GM23338 (cell line): ENCODE measurements at regions not wholly inside any gene's neighbourhood (a gene's known extent, or its start where the extent isn't known, plus 50 kb on each side); places are given as distances from the start of the nearest gene placed in this dataset.

Experiments
- ATAC-seq: fragments of 200-7000 bp; cut with Tn5 transposase; 3 replicates; pipeline ENCODE4 v1.9.1; 2020
- DNase-seq: peaks from one replicate; pipeline ENCODE4 v3.0.0-alpha.2; 2015; ENCODE audit warnings: low spot score
- H2AFZ ChIP-seq: fragments of 200-600 bp; sonication (generic); 2 replicates; pipeline ENCODE4 v1.8.0; 2016; ENCODE audit warnings: antibody characterized with exemption, mild to moderate bottlenecking, moderate library complexity
- H3F3A ChIP-seq: fragments of 200-600 bp; sonication (generic); replicated peaks from 2 replicates; pipeline ENCODE4 v1.8.0; 2017; ENCODE audit warnings: antibody characterized with exemption, mixed run types, low read depth
- H3K27ac ChIP-seq: fragments of 200-600 bp; sonication (generic); 2 replicates; pipeline ENCODE4 v1.6.1; 2016; ENCODE audit warnings: low read depth
- H3K27me3 ChIP-seq: fragments of 200-600 bp; sonication (generic); 2 replicates; pipeline ENCODE4 v1.8.0; 2016; ENCODE audit warnings: mild to moderate bottlenecking, mixed run types, moderate library complexity; ENCODE audit not compliant: insufficient read depth
- H3K36me3 ChIP-seq: fragments of 200-600 bp; sonication (generic); 2 replicates; pipeline ENCODE4 v1.8.0; 2016; ENCODE audit warnings: mild to moderate bottlenecking; ENCODE audit not compliant: insufficient read depth
- H3K4me1 ChIP-seq: fragments of 200-600 bp; sonication (generic); 2 replicates; pipeline ENCODE4 v1.8.0; 2016; ENCODE audit warnings: mild to moderate bottlenecking, moderate library complexity; ENCODE audit not compliant: insufficient read depth
- H3K4me2 ChIP-seq: fragments of 200-600 bp; sonication (generic); 2 replicates; pipeline ENCODE4 v1.7.1; 2017; ENCODE audit warnings: mixed run types
- H3K4me3 ChIP-seq: fragments of 200-600 bp; sonication (generic); 2 replicates; pipeline ENCODE4 v1.6.1; 2016; ENCODE audit warnings: mixed run types
- H3K79me2 ChIP-seq: fragments of 200-600 bp; sonication (generic); replicated peaks from 2 replicates; pipeline ENCODE4 v1.8.0; 2017; ENCODE audit warnings: mild to moderate bottlenecking; ENCODE audit not compliant: insufficient read depth
- H3K9me2 ChIP-seq: fragments of 200-600 bp; sonication (generic); 2 replicates; pipeline ENCODE4 v1.8.0; 2017; ENCODE audit not compliant: insufficient read depth
- H4K20me1 ChIP-seq: fragments of 200-600 bp; sonication (generic); replicated peaks from 2 replicates; pipeline ENCODE4 v1.8.0; 2017; ENCODE audit warnings: mild to moderate bottlenecking; ENCODE audit not compliant: insufficient read depth
- H3K27ac Mint-ChIP-seq: 2 replicates; pipeline ENCODE4 v1.8.0; 2020; ENCODE audit warnings: inconsistent platforms, mild to moderate bottlenecking, moderate library complexity, mixed read lengths
- H3K27me3 Mint-ChIP-seq: 3 replicates; pipeline ENCODE4 v1.8.0; 2022; ENCODE audit warnings: low read depth, mild to moderate bottlenecking, moderate library complexity, mixed read lengths, inconsistent platforms; ENCODE audit not compliant: insufficient read depth, poor library complexity
- H3K36me3 Mint-ChIP-seq: 3 replicates; pipeline ENCODE4 v1.8.0; 2021; ENCODE audit warnings: low read depth, mild to moderate bottlenecking, inconsistent platforms, moderate library complexity, mixed read lengths
- H3K4me1 Mint-ChIP-seq: 3 replicates; pipeline ENCODE4 v1.8.0; 2020; ENCODE audit warnings: mild to moderate bottlenecking, inconsistent platforms, mixed read lengths
- H3K4me3 Mint-ChIP-seq: 3 replicates; pipeline ENCODE4 v1.8.0; 2021; ENCODE audit warnings: moderate library complexity, mild to moderate bottlenecking, inconsistent platforms, mixed read lengths
- H3K9me3 Mint-ChIP-seq: 3 replicates; pipeline ENCODE4 v1.8.0; 2020; ENCODE audit warnings: moderate library complexity, mild to moderate bottlenecking, inconsistent platforms, mixed read lengths
- EZH2 ChIP-seq: fragments of 200-600 bp; sonication (generic); IDR thresholded peaks from one replicate; pipeline ENCODE4 v1.8.0; 2017; ENCODE audit warnings: antibody characterized with exemption, mild to moderate bottlenecking, low read depth; ENCODE audit not compliant: unreplicated experiment
- POLR2AphosphoS5 ChIP-seq: IDR thresholded peaks from 2 replicates; pipeline ENCODE4 v1.6.1; 2016; ENCODE audit warnings: antibody characterized with exemption, low read depth
- STAT1 ChIP-seq: IDR thresholded peaks from one replicate; pipeline ENCODE4 v1.6.1; 2016; ENCODE audit warnings: antibody characterized with exemption; ENCODE audit not compliant: unreplicated experiment
- TF ChIP-seq, protein P1 (sequence below), 2 experiments: fragments of 200-600 bp in 1 of 2; sonication (generic) in 1 of 2; conservative IDR thresholded peaks; 2 replicates each; pipeline versions ENCODE4 v1.5.1 to v1.6.1; 2016 to 2017; ENCODE audit warnings: antibody characterized with exemption in 2 of 2, low read depth in 2 of 2, mild to moderate bottlenecking in 2 of 2, moderate library complexity in 1 of 2
- TF ChIP-seq, protein P2 (sequence below): fragments of 250-450 bp; sonication (Bioruptor Pico); IDR thresholded peaks from 2 replicates; pipeline ENCODE4 v1.5.0; 2020; ENCODE audit warnings: mild to moderate bottlenecking, moderate library complexity

DNA sequence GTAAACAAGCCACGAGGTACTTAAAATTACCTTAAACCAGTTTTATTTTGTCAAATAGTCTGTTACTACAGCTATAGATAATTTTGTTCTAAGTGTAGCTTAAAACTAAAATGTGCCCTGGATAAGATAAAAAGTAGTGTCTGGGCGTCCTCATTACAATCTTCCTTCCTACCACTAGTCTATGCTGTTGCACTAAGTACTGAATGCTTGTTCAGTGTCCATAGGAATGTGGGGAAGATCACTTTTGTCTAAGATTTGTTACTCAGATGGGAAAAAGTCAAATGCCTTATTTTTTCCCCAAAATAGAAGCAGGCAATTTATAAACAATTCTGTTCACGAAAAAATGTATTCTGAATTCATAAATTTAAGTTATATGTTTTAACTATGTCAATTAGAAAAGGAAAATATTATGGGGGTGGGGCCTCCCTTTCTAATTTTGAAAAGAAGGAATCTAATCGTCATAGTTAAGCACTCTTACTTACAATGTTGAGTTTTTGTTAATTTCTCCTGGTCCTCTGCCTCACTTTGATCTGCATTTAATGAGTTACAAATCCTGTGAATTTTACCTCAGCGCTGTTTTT, 140.4 kb upstream of the VRK2 start:
- no peaks in the 10 kb centered on the region for H3K36me3 Mint-ChIP-seq
- H3K79me2 ChIP-seq = no peaks in the 10 kb centered on the region
- ATAC-seq (peak; percentile 92), DNase-seq (peak; percentile 73)
- H3K27me3 ChIP-seq = no peaks in the 10 kb centered on the region
- H3K4me1 ChIP-seq = peaks cover 15% of the 10 kb centered on the region
- no peaks in the 10 kb centered on the region for H4K20me1 ChIP-seq
- H3K36me3 ChIP-seq = no peaks in the 10 kb centered on the region
- TF ChIP-seq, protein P1, sequence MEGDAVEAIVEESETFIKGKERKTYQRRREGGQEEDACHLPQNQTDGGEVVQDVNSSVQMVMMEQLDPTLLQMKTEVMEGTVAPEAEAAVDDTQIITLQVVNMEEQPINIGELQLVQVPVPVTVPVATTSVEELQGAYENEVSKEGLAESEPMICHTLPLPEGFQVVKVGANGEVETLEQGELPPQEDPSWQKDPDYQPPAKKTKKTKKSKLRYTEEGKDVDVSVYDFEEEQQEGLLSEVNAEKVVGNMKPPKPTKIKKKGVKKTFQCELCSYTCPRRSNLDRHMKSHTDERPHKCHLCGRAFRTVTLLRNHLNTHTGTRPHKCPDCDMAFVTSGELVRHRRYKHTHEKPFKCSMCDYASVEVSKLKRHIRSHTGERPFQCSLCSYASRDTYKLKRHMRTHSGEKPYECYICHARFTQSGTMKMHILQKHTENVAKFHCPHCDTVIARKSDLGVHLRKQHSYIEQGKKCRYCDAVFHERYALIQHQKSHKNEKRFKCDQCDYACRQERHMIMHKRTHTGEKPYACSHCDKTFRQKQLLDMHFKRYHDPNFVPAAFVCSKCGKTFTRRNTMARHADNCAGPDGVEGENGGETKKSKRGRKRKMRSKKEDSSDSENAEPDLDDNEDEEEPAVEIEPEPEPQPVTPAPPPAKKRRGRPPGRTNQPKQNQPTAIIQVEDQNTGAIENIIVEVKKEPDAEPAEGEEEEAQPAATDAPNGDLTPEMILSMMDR (conservative IDR thresholded peaks at IDR 0.05; ENCODE audit: low read depth in 2 of 2) = peak; percentile 86 to 89
- TF ChIP-seq EZH2 (no peak), STAT1 (no peak), POLR2AphosphoS5 (no peak)
- TF ChIP-seq, protein P2, sequence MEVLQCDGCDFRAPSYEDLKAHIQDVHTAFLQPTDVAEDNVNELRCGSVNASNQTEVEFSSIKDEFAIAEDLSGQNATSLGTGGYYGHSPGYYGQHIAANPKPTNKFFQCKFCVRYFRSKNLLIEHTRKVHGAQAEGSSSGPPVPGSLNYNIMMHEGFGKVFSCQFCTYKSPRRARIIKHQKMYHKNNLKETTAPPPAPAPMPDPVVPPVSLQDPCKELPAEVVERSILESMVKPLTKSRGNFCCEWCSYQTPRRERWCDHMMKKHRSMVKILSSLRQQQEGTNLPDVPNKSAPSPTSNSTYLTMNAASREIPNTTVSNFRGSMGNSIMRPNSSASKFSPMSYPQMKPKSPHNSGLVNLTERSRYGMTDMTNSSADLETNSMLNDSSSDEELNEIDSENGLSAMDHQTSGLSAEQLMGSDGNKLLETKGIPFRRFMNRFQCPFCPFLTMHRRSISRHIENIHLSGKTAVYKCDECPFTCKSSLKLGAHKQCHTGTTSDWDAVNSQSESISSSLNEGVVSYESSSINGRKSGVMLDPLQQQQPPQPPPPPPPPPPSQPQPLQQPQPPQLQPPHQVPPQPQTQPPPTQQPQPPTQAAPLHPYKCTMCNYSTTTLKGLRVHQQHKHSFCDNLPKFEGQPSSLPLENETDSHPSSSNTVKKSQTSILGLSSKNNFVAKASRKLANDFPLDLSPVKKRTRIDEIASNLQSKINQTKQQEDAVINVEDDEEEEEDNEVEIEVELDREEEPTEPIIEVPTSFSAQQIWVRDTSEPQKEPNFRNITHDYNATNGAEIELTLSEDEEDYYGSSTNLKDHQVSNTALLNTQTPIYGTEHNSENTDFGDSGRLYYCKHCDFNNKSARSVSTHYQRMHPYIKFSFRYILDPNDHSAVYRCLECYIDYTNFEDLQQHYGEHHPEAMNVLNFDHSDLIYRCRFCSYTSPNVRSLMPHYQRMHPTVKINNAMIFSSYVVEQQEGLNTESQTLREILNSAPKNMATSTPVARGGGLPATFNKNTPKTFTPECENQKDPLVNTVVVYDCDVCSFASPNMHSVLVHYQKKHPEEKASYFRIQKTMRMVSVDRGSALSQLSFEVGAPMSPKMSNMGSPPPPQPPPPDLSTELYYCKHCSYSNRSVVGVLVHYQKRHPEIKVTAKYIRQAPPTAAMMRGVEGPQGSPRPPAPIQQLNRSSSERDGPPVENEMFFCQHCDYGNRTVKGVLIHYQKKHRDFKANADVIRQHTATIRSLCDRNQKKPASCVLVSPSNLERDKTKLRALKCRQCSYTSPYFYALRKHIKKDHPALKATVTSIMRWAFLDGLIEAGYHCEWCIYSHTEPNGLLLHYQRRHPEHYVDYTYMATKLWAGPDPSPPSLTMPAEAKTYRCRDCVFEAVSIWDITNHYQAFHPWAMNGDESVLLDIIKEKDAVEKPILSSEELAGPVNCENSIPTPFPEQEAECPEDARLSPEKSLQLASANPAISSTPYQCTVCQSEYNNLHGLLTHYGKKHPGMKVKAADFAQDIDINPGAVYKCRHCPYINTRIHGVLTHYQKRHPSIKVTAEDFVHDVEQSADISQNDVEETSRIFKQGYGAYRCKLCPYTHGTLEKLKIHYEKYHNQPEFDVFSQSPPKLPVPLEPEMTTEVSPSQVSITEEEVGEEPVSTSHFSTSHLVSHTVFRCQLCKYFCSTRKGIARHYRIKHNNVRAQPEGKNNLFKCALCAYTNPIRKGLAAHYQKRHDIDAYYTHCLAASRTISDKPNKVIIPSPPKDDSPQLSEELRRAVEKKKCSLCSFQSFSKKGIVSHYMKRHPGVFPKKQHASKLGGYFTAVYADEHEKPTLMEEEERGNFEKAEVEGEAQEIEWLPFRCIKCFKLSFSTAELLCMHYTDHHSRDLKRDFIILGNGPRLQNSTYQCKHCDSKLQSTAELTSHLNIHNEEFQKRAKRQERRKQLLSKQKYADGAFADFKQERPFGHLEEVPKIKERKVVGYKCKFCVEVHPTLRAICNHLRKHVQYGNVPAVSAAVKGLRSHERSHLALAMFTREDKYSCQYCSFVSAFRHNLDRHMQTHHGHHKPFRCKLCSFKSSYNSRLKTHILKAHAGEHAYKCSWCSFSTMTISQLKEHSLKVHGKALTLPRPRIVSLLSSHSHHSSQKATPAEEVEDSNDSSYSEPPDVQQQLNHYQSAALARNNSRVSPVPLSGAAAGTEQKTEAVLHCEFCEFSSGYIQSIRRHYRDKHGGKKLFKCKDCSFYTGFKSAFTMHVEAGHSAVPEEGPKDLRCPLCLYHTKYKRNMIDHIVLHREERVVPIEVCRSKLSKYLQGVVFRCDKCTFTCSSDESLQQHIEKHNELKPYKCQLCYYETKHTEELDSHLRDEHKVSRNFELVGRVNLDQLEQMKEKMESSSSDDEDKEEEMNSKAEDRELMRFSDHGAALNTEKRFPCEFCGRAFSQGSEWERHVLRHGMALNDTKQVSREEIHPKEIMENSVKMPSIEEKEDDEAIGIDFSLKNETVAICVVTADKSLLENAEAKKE (CRISPR knock-in tag) = no peak
- no peak overlapping the region for H3K27ac ChIP-seq
- no peaks in the 10 kb centered on the region for H3F3A ChIP-seq
- H3K4me1 Mint-ChIP-seq = peaks cover 19% of the 10 kb centered on the region
- H3K9me3 Mint-ChIP-seq = no peaks in the 10 kb centered on the region
- H3K27me3 Mint-ChIP-seq = no peaks in the 10 kb centered on the region
- no peak overlapping the region; the same call in 1 of the 2 replicates for H3K27ac Mint-ChIP-seq
- no peak overlapping the region for H2AFZ ChIP-seq
- no peak overlapping the region for H3K4me3 ChIP-seq
- no peaks in the 10 kb centered on the region for H3K9me2 ChIP-seq
- no peak overlapping the region for H3K4me3 Mint-ChIP-seq
- H3K4me2 ChIP-seq = no peak overlapping the region
